PFSK-1 (cell line): ENCODE measurements at regions not wholly inside any gene's neighbourhood (a gene's known extent, or its start where the extent isn't known, plus 50 kb on each side); places are given as distances from the start of the nearest gene placed in this dataset.

Experiments used
- FOXP2 ChIP-seq: optimal IDR thresholded peaks from 2 replicates; pipeline ENCODE3; 2011; ENCODE audit warnings: borderline replicate concordance, control low read depth, inconsistent platforms; ENCODE audit not compliant: insufficient read depth; ENCODE audit errors: extremely low read length, extremely low read depth
- POLR2AphosphoS5 ChIP-seq: IDR thresholded peaks from 2 replicates; pipeline ENCODE4 v1.6.1; 2012; ENCODE audit warnings: low read depth, mild to moderate bottlenecking, control low read depth, low read length, moderate library complexity
- SIN3A ChIP-seq: IDR thresholded peaks from 2 replicates; pipeline ENCODE4 v1.6.1; 2012; ENCODE audit warnings: mild to moderate bottlenecking, low read length, moderate library complexity, borderline replicate concordance; ENCODE audit not compliant: insufficient read depth
- TAF1 ChIP-seq: IDR thresholded peaks from 2 replicates; pipeline ENCODE4 v1.6.1; 2012; ENCODE audit warnings: low read length, control low read depth, borderline replicate concordance; ENCODE audit not compliant: insufficient read depth
- TF ChIP-seq, protein P1 (sequence below), 2 experiments: IDR thresholded peaks; 2 replicates each; pipeline versions ENCODE4 v1.6.1 to v1.8.0; 2011 to 2012; ENCODE audit warnings: low read depth in 2 of 2, low read length in 2 of 2, control low read depth in 1 of 2, inconsistent platforms in 1 of 2, mild to moderate bottlenecking in 1 of 2, moderate library complexity in 1 of 2; ENCODE audit not compliant: insufficient read depth in 1 of 2

DNA sequence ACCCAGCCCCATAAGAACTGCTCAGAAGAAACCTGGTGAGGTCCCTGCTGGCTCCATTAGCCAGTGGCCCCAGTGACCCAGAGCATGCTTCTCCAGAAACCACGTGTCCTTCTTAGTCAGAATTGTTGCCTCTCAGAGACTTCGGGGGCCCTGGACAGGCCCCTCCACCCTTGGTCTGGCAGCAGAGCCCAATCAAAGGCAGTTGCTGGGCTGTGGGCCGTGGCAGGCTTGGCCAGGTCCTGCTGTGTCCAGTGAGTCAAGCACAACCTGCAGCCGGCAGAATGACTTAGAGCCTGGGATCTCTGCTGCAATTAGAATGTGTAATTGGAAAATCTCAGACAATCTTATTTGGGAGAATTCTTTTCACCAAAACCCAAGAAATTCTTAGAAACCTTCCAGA lies 502.0 kb upstream of the KLF4 start:
- no peak for TF ChIP-seq TAF1
- TF ChIP-seq SIN3A = no peak
- TF ChIP-seq, protein P1, sequence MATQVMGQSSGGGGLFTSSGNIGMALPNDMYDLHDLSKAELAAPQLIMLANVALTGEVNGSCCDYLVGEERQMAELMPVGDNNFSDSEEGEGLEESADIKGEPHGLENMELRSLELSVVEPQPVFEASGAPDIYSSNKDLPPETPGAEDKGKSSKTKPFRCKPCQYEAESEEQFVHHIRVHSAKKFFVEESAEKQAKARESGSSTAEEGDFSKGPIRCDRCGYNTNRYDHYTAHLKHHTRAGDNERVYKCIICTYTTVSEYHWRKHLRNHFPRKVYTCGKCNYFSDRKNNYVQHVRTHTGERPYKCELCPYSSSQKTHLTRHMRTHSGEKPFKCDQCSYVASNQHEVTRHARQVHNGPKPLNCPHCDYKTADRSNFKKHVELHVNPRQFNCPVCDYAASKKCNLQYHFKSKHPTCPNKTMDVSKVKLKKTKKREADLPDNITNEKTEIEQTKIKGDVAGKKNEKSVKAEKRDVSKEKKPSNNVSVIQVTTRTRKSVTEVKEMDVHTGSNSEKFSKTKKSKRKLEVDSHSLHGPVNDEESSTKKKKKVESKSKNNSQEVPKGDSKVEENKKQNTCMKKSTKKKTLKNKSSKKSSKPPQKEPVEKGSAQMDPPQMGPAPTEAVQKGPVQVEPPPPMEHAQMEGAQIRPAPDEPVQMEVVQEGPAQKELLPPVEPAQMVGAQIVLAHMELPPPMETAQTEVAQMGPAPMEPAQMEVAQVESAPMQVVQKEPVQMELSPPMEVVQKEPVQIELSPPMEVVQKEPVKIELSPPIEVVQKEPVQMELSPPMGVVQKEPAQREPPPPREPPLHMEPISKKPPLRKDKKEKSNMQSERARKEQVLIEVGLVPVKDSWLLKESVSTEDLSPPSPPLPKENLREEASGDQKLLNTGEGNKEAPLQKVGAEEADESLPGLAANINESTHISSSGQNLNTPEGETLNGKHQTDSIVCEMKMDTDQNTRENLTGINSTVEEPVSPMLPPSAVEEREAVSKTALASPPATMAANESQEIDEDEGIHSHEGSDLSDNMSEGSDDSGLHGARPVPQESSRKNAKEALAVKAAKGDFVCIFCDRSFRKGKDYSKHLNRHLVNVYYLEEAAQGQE (IDR thresholded peaks at IDR 0.05; ENCODE audit: insufficient read depth in 1 of 2, low read depth in 2 of 2, low read length in 2 of 2) = no peak
- TF ChIP-seq FOXP2 = no peak
- TF ChIP-seq POLR2AphosphoS5 = no peak

DNA sequence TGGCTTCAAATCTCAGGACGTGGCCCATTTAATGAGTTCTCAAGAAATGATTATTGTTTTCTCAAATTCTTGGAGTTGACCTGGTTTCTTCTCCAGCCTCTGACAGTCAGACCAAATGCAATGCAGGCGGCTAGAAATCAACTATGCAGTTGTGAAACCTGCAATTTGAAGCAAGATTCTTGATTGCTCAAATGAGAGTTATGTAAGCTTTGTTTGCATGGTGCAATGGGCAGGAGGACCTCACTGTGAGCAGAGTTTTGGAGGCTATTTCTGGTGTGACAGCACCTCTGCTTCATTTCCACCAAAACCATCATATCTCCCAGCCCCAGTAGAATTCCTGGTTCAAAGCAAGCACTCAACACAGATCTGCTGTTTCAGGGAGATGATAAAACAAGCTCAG lies 500.0 kb upstream of the KLF4 start:
- no peak for TF ChIP-seq FOXP2
- TF ChIP-seq TAF1 = no peak
- TF ChIP-seq POLR2AphosphoS5 = no peak
- TF ChIP-seq, protein P1 (IDR thresholded peaks at IDR 0.05; ENCODE audit: insufficient read depth in 1 of 2, low read depth in 2 of 2, low read length in 2 of 2) = no peak
- no peak for TF ChIP-seq SIN3A

DNA sequence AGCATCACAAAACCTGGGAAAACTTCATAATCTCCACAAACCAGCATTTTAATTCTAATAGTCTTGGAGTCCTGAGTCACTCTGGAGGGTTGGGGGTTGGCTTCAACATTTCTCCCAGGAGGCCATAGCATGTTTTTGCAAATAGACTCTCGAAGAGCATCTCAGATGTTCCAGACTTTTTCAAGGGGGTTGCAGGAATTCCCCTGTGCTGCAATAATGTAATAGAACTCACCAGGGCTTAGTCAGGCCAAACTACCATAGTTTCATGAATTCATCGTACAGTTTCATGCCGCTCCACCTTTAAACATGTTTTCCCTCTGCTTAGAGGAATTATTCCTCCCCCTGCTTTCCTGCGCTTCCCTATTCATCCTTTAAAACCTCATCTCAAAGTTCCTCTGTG lies 499.5 kb upstream of the KLF4 start:
- TF ChIP-seq, protein P1 (IDR thresholded peaks at IDR 0.05; ENCODE audit: insufficient read depth in 1 of 2, low read depth in 2 of 2, low read length in 2 of 2) = no peak
- TF ChIP-seq TAF1 (no peak), SIN3A (no peak)

DNA sequence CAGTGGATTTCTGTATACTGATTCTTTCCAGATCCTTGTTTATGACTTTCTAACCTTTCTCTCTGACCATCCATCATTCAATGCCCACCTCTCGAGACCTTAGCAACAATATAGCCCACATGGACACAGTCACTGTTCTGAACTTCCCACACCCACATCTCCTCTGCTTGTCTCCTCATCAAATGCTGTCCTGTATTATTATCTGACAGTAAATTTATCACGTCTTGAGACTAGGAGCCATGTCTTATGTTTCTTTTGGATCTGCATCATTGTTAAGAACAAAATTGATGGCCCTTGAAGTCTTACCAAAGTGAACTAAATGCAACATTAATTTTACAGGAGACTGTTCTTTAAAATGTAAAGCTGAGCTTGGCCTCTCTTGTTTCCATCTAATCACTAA lies 495.4 kb upstream of the KLF4 start:
- TF ChIP-seq, protein P1 (IDR thresholded peaks at IDR 0.05; ENCODE audit: insufficient read depth in 1 of 2, low read depth in 2 of 2, low read length in 2 of 2) = no peak
- no peak for TF ChIP-seq POLR2AphosphoS5
- no peak for TF ChIP-seq FOXP2
- TF ChIP-seq SIN3A = no peak
- TF ChIP-seq TAF1 = no peak

DNA sequence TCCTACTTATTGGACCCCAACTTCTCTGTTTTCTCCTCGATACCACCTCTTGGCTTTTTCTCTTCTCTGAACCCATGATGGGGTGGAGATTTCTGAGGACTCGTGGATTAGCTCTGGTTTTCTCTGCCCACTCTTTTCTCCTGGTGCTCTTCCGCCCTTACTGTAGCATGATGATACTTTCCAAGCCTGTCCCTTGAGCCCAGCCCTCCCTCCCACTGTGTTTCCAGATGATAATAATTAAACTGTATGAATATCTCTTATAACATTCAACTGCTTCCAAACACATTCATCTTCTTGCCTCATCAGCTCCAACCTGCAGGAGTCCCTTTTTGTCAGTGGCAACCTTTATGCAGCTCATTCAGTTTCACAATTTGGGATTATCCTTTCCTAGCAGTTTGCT lies 494.2 kb upstream of the KLF4 start:
- TF ChIP-seq TAF1 (no peak), SIN3A (no peak), FOXP2 (no peak), POLR2AphosphoS5 (no peak)
- TF ChIP-seq, protein P1 (IDR thresholded peaks at IDR 0.05; ENCODE audit: insufficient read depth in 1 of 2, low read depth in 2 of 2, low read length in 2 of 2) = no peak
